Breast epithelium (tissue), 4 donors: ENCODE measurements at regions not wholly inside any gene's neighbourhood (a gene's known extent, or its start where the extent isn't known, plus 50 kb on each side); places are given as distances from the start of the nearest gene placed in this dataset.
"Not testable (repeated sequence)": the region's sequence is repeated elsewhere in the genome, so short reads cannot be mapped to it uniquely, and the experiment has no call there.

Experiments
- DNase-seq, 2 donors: peaks; one replicate each; pipeline ENCODE4 v3.0.0-alpha.2; 2019; ENCODE audit warnings: low spot score in 2 of 2
- H3K27ac ChIP-seq, 2 donors: fragments of 200-600 bp; sonication (generic) in 1 of 2; one replicate each; pipeline ENCODE4 v1.5.1; 2016 to 2019; ENCODE audit warnings: mild to moderate bottlenecking in 1 of 2
- H3K27me3 ChIP-seq, 2 donors: fragments of 200-600 bp; sonication (generic) in 1 of 2; one replicate each; pipeline versions ENCODE4 v1.5.1 to v1.6.0; 2017 to 2019; ENCODE audit warnings: control low read depth in 1 of 2, mild to moderate bottlenecking in 1 of 2
- H3K36me3 ChIP-seq: fragments of 200-600 bp; one replicate; pipeline ENCODE4 v1.5.1; 2019
- H3K4me1 ChIP-seq, 2 donors: fragments of 200-600 bp; sonication (generic); one replicate each; pipeline ENCODE4 v1.5.1; 2016 to 2019; ENCODE audit warnings: control low read depth in 1 of 2
- H3K4me3 ChIP-seq, 3 donors: fragments of 200-600 bp; sonication (generic); 1 replicate in 2 of 3; 2 replicates in 1 of 3; pipeline ENCODE4 v1.5.1; 2016 to 2019; ENCODE audit warnings: mild to moderate bottlenecking in 3 of 3, moderate library complexity in 2 of 3
- H3K9me3 ChIP-seq, 2 donors: fragments of 200-600 bp; sonication (generic) in 1 of 2; one replicate each; pipeline ENCODE4 v1.5.1; 2016 to 2019; ENCODE audit warnings: control low read depth in 1 of 2
- CTCF ChIP-seq, 3 donors: fragments of 450-650 bp; IDR thresholded peaks; one replicate each; pipeline ENCODE4 v1.5.1; 2016 to 2017; ENCODE audit warnings: antibody characterized with exemption in 3 of 3, mild to moderate bottlenecking in 3 of 3, moderate library complexity in 3 of 3
- POLR2A ChIP-seq: fragments of 450-650 bp; IDR thresholded peaks from one replicate; pipeline ENCODE4 v1.6.1; 2016; ENCODE audit warnings: antibody characterized with exemption, mild to moderate bottlenecking, moderate library complexity
- POLR2AphosphoS5 ChIP-seq, 3 donors: sonication (generic); formaldehyde crosslinking; IDR thresholded peaks; one replicate each; pipeline ENCODE4 v1.6.1; 2017; ENCODE audit warnings: antibody characterized with exemption in 3 of 3
- intact Hi-C: fragments of 100-400 bp; cut with DNase I; formaldehyde crosslinking; loops from one replicate; pipeline ENCODE4 v1.15.1; 2023; ENCODE audit warnings: low total_unique reads

- DNase-seq = peak in 1 of 2 donors; percentile 67
- Histone ChIP-seq H3K4me1 (peaks cover 0 to 10% of the 10 kb centered on the region in 2 donors), H3K27me3 (no peaks in the 10 kb centered on the region), H3K36me3 (no peaks in the 10 kb centered on the region), H3K9me3 (no peaks in the 10 kb centered on the region), H3K27ac (peak overlapping the region; percentile 49 to 86), H3K4me3 (no peak overlapping the region)
- intact Hi-C loops = no loop called here
- TF ChIP-seq POLR2AphosphoS5 (IDR thresholded peaks at IDR 0.05) (peak in 1 of 3 donors; percentile 38), POLR2A (no peak), CTCF (IDR thresholded peaks at IDR 0.05) (no peak)
Measured at GRCh38 chr1:94769551-94769950, 50.6 kb upstream of the SLC44A3 start.

GRCh38 chr1:94768036-94768435 is 52.1 kb upstream of the SLC44A3 start:
- Histone ChIP-seq H3K4me1 (peaks cover 0 to 10% of the 10 kb centered on the region in 2 donors), H3K27ac (peak overlapping the region in 1 of 2 donors; percentile 86), H3K36me3 (no peaks in the 10 kb centered on the region), H3K27me3 (no peaks in the 10 kb centered on the region), H3K4me3 (no peak overlapping the region), H3K9me3 (no peaks in the 10 kb centered on the region)
- DNase-seq = no peak
- intact Hi-C loops = no loop called here
- TF ChIP-seq CTCF (IDR thresholded peaks at IDR 0.05) (no peak), POLR2AphosphoS5 (IDR thresholded peaks at IDR 0.05) (no peak), POLR2A (no peak)

- Histone ChIP-seq H3K4me3 (no peak overlapping the region), H3K27ac (peak overlapping the region in 1 of 2 donors; percentile 25), H3K36me3 (no peaks in the 10 kb centered on the region), H3K27me3 (no peaks in the 10 kb centered on the region), H3K9me3 (no peaks in the 10 kb centered on the region), H3K4me1 (peaks cover 0 to 4% of the 10 kb centered on the region in 2 donors)
- no peak for DNase-seq
- intact Hi-C loops = no loop called here
- TF ChIP-seq POLR2AphosphoS5 (IDR thresholded peaks at IDR 0.05) (no peak), POLR2A (no peak), CTCF (IDR thresholded peaks at IDR 0.05) (no peak)
Measured at GRCh38 chr1:94765958-94766357, 54.2 kb upstream of the SLC44A3 start.

GRCh38 chr1:94759188-94759587 is 61.0 kb upstream of the SLC44A3 start:
- no peak for TF ChIP-seq POLR2AphosphoS5 (IDR thresholded peaks at IDR 0.05)
- intact Hi-C loops = no loop called here
- Histone ChIP-seq H3K9me3 (no peaks in the 10 kb centered on the region), H3K27ac (no peak overlapping the region), H3K4me1 (peaks cover 0 to 8% of the 10 kb centered on the region in 2 donors), H3K36me3 (no peaks in the 10 kb centered on the region), H3K4me3 (no peak overlapping the region), H3K27me3 (no peaks in the 10 kb centered on the region)
- DNase-seq = no peak

GRCh38 chr1:94757931-94758330 is 62.2 kb upstream of the SLC44A3 start:
- no peaks in the 10 kb centered on the region for H3K27me3 ChIP-seq
- no peak overlapping the region for H3K4me3 ChIP-seq
- H3K4me1 ChIP-seq = peaks cover 0 to 15% of the 10 kb centered on the region in 2 donors
- H3K27ac ChIP-seq = peak overlapping the region; percentile 68 to 76
- DNase-seq = peak in 1 of 2 donors; percentile 47
- TF ChIP-seq POLR2AphosphoS5 (IDR thresholded peaks at IDR 0.05) = peak in 2 of 3 donors; percentile 57 to 78
- TF ChIP-seq POLR2A = no peak
- H3K9me3 ChIP-seq = no peaks in the 10 kb centered on the region
- no peaks in the 10 kb centered on the region for H3K36me3 ChIP-seq
- intact Hi-C loops = no loop called here

- peak overlapping the region; percentile 45 to 46 for H3K27ac ChIP-seq
Measured at GRCh38 chr1:94755675-94756074, 64.5 kb upstream of the SLC44A3 start.

GRCh38 chr1:94755016-94755415 is 65.1 kb upstream of the SLC44A3 start:
- H3K9me3 ChIP-seq, DNase-seq, H3K4me3 ChIP-seq, H3K27me3 ChIP-seq, intact Hi-C loops, H3K36me3 ChIP-seq: not testable (repeated sequence)
- peak overlapping the region; percentile 8 to 22 for H3K27ac ChIP-seq
- H3K4me1 ChIP-seq = peaks cover 0 to 15% of the 10 kb centered on the region in 2 donors

More at GRCh38 chr1:94755675-94756074, 64.5 kb upstream of the SLC44A3 start:
- Histone ChIP-seq H3K4me1 (peaks cover 0 to 15% of the 10 kb centered on the region in 2 donors), H3K9me3 (no peaks in the 10 kb centered on the region), H3K4me3 (no peak overlapping the region), H3K36me3 (no peaks in the 10 kb centered on the region), H3K27me3 (no peaks in the 10 kb centered on the region)
- intact Hi-C loops = no loop called here
- DNase-seq = no peak
- TF ChIP-seq POLR2AphosphoS5 (IDR thresholded peaks at IDR 0.05) (peak; percentile 36 to 71 (median 40)), CTCF (IDR thresholded peaks at IDR 0.05) (no peak)
